Middle frontal gyrus (tissue), 1 donor: ENCODE measurements at regions not wholly inside any gene's neighbourhood (a gene's known extent, or its start where the extent isn't known, plus 50 kb on each side); places are given as distances from the start of the nearest gene placed in this dataset.

ENCODE experiments used
- DNase-seq: peaks from one replicate; pipeline ENCODE4 v3.0.0-alpha.2; 2015; ENCODE audit warnings: low spot score; ENCODE audit errors: extremely low spot score

GRCh38 chr10:56633876-56634452, 272.9 kb upstream of the ZWINT start:
- DNase-seq: no peak

GRCh38 chr10:56632537-56632936, 271.5 kb upstream of the ZWINT start:
- no peak for DNase-seq

- no peak for DNase-seq
Observed at GRCh38 chr10:56624082-56624481, 263.0 kb upstream of the ZWINT start.

GRCh38 chr10:56623064-56623463, 262.0 kb upstream of the ZWINT start:
- DNase-seq: no peak

- no peak for DNase-seq
Observed at GRCh38 chr10:56622335-56622973, 261.4 kb upstream of the ZWINT start.

- no peak for DNase-seq
Observed at GRCh38 chr10:56606202-56606601, 245.1 kb upstream of the ZWINT start.

- DNase-seq: no peak
Observed at GRCh38 chr10:56605051-56605450, 244.0 kb upstream of the ZWINT start.

GRCh38 chr10:56604624-56605023, 243.6 kb upstream of the ZWINT start:
- DNase-seq: no peak

GRCh38 chr10:56599201-56599600, 238.1 kb upstream of the ZWINT start:
- no peak for DNase-seq

GRCh38 chr10:56596257-56596656, 235.2 kb upstream of the ZWINT start:
- no peak for DNase-seq

GRCh38 chr10:56593120-56593519, 232.1 kb upstream of the ZWINT start:
- DNase-seq: no peak

GRCh38 chr10:56586461-56586891, 225.4 kb upstream of the ZWINT start:
- no peak for DNase-seq

- no peak for DNase-seq
Observed at GRCh38 chr10:56585447-56586171, 224.6 kb upstream of the ZWINT start.

- DNase-seq: no peak
Observed at GRCh38 chr10:56583316-56583715, 222.3 kb upstream of the ZWINT start.

- no peak for DNase-seq
Observed at GRCh38 chr10:56567580-56567979, 206.5 kb upstream of the ZWINT start.

- no peak for DNase-seq
Observed at GRCh38 chr10:56561336-56561735, 200.3 kb upstream of the ZWINT start.

GRCh38 chr10:56551037-56551436, 190.0 kb upstream of the ZWINT start:
- DNase-seq: no peak

- no peak for DNase-seq
Observed at GRCh38 chr10:56547163-56547562, 186.1 kb upstream of the ZWINT start.

- no peak for DNase-seq
Observed at GRCh38 chr10:56537984-56538383, 176.9 kb upstream of the ZWINT start.

GRCh38 chr10:56522166-56522565, 161.1 kb upstream of the ZWINT start:
- DNase-seq: no peak

- DNase-seq: no peak
Observed at GRCh38 chr10:56508562-56508961, 147.5 kb upstream of the ZWINT start.

GRCh38 chr10:56507033-56507432, 146.0 kb upstream of the ZWINT start:
- no peak for DNase-seq

- no peak for DNase-seq
Observed at GRCh38 chr10:56505555-56505954, 144.5 kb upstream of the ZWINT start.
